Gastroesophageal sphincter (tissue), 3 donors: ENCODE measurements at regions not wholly inside any gene's neighbourhood (a gene's known extent, or its start where the extent isn't known, plus 50 kb on each side); places are given as distances from the start of the nearest gene placed in this dataset.

Experiments
- CTCF ChIP-seq, 4 experiments: fragments of 200-600 bp in 2 of 4; fragments of 450-650 bp in 2 of 4; sonication (generic) in 1 of 4; IDR thresholded peaks; one replicate each; pipeline ENCODE4 v1.5.1; 2017 to 2019; ENCODE audit warnings: antibody characterized with exemption in 4 of 4, mild to moderate bottlenecking in 2 of 4, moderate library complexity in 2 of 4
- POLR2A ChIP-seq, 2 donors: fragments of 450-650 bp; IDR thresholded peaks; one replicate each; pipeline ENCODE4 v1.6.1; 2017; ENCODE audit warnings: antibody characterized with exemption in 2 of 2, mild to moderate bottlenecking in 2 of 2, moderate library complexity in 1 of 2

- TF ChIP-seq POLR2A (IDR thresholded peaks at IDR 0.05) = no peak
- no peak for TF ChIP-seq CTCF (IDR thresholded peaks at IDR 0.05)
Observed at GRCh38 chr3:180747805-180748361, 68.6 kb upstream of the CCDC39 start.
